ENCODE measurements at regions not wholly inside any gene's neighbourhood (a gene's known extent, or its start where the extent isn't known, plus 50 kb on each side); places are given as distances from the start of the nearest gene placed in this dataset.

DNA sequence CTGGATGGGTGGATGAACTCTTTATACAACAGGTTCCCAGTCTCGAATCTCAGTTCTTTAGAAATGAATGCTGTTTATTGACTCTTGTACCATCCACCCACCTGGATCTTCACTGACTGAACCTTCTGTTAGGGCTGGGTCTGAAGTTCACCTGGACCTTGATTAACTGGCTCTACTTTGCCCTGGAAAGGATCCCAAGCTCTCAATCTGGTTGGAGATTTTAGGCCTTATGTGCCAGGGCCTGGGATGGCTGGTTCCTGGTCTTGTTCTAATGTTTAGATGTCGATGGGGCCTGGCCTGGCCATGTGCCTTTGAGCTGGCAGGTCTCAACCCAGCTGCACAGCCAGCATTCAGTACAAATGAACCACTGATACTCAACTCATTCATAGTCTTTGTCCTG, 76.5 kb upstream of the MED13L start:
- no peak for TF ChIP-seq POLR2AphosphoS5 (IDR thresholded peaks at IDR 0.05; ENCODE audit: low read depth, low read length)
- TF ChIP-seq, protein P1, sequence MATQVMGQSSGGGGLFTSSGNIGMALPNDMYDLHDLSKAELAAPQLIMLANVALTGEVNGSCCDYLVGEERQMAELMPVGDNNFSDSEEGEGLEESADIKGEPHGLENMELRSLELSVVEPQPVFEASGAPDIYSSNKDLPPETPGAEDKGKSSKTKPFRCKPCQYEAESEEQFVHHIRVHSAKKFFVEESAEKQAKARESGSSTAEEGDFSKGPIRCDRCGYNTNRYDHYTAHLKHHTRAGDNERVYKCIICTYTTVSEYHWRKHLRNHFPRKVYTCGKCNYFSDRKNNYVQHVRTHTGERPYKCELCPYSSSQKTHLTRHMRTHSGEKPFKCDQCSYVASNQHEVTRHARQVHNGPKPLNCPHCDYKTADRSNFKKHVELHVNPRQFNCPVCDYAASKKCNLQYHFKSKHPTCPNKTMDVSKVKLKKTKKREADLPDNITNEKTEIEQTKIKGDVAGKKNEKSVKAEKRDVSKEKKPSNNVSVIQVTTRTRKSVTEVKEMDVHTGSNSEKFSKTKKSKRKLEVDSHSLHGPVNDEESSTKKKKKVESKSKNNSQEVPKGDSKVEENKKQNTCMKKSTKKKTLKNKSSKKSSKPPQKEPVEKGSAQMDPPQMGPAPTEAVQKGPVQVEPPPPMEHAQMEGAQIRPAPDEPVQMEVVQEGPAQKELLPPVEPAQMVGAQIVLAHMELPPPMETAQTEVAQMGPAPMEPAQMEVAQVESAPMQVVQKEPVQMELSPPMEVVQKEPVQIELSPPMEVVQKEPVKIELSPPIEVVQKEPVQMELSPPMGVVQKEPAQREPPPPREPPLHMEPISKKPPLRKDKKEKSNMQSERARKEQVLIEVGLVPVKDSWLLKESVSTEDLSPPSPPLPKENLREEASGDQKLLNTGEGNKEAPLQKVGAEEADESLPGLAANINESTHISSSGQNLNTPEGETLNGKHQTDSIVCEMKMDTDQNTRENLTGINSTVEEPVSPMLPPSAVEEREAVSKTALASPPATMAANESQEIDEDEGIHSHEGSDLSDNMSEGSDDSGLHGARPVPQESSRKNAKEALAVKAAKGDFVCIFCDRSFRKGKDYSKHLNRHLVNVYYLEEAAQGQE (IDR thresholded peaks at IDR 0.05; ENCODE audit: insufficient read depth in 1 of 2, low read depth in 2 of 2, low read length in 2 of 2) = no peak
- TF ChIP-seq SIN3A (IDR thresholded peaks at IDR 0.05; ENCODE audit: borderline replicate concordance, insufficient read depth, low read length) = no peak
- no peak for TF ChIP-seq TAF1 (IDR thresholded peaks at IDR 0.05; ENCODE audit: borderline replicate concordance, insufficient read depth, low read length)

Data from PFSK-1 (cell line).